CD8-positive, alpha-beta memory T cell (primary cell): ENCODE measurements at regions not wholly inside any gene's neighbourhood (a gene's known extent, or its start where the extent isn't known, plus 50 kb on each side); places are given as distances from the start of the nearest gene placed in this dataset.
"Not testable (repeated sequence)": the region's sequence is repeated elsewhere in the genome, so short reads cannot be mapped to it uniquely, and the experiment has no call there.

Source experiments
- CTCF ChIA-PET: fragments of 350-600 bp; sonication (Branson Sonifier 250); formaldehyde crosslinking; loops from one replicate; lab custom pipeline; 2021; ENCODE audit warnings: antibody characterized with exemption; lab: Charles Lee
- POLR2A ChIA-PET: fragments of 350-600 bp; sonication (Branson Sonifier 250); formaldehyde crosslinking; loops from one replicate; lab custom pipeline; 2021; ENCODE audit warnings: antibody characterized with exemption; lab: Charles Lee
- DNase-seq, 5 donors: peaks; one replicate each; pipeline versions ENCODE4 v3.0.0 to v3.0.0-alpha.2; 2020 to 2022; ENCODE audit warnings: mixed read lengths in 1 of 5
- H3K27ac ChIP-seq: one replicate; pipeline ENCODE4 v1.7.0; 2013; ENCODE audit warnings: low read depth, mild to moderate bottlenecking, low read length, moderate library complexity
- H3K27me3 ChIP-seq: 2 replicates; pipeline ENCODE4 v1.7.0; 2013; ENCODE audit warnings: low read length, mild to moderate bottlenecking; ENCODE audit not compliant: insufficient read depth, poor library complexity, severe bottlenecking
- H3K36me3 ChIP-seq: 2 replicates; pipeline ENCODE4 v1.7.0; 2013; ENCODE audit warnings: mild to moderate bottlenecking, low read length, moderate library complexity; ENCODE audit not compliant: insufficient read depth
- H3K4me1 ChIP-seq: 2 replicates; pipeline ENCODE4 v1.7.0; 2013; ENCODE audit warnings: mild to moderate bottlenecking, low read length, moderate library complexity; ENCODE audit not compliant: insufficient read depth
- H3K4me3 ChIP-seq: 2 replicates; pipeline ENCODE4 v1.7.0; 2013; ENCODE audit warnings: mild to moderate bottlenecking, low read length
- H3K9me3 ChIP-seq: 2 replicates; pipeline ENCODE4 v1.7.0; 2013; ENCODE audit warnings: mild to moderate bottlenecking, low read length
- H3K27ac Mint-ChIP-seq, 8 donors: one replicate each; pipeline ENCODE4 v1.8.0; 2020 to 2021; ENCODE audit warnings: mixed read lengths in 8 of 8, mild to moderate bottlenecking in 6 of 8, inconsistent platforms in 3 of 8, moderate library complexity in 3 of 8
- H3K27me3 Mint-ChIP-seq, 2 donors: one replicate each; pipeline ENCODE4 v1.8.0; 2020 to 2021; ENCODE audit warnings: mixed read lengths in 2 of 2, mild to moderate bottlenecking in 1 of 2, moderate library complexity in 1 of 2
- H3K36me3 Mint-ChIP-seq, 3 donors: one replicate each; pipeline ENCODE4 v1.8.0; 2020 to 2021; ENCODE audit warnings: mixed read lengths in 3 of 3, inconsistent platforms in 1 of 3, mild to moderate bottlenecking in 1 of 3
- H3K4me1 Mint-ChIP-seq, 3 donors: one replicate each; pipeline ENCODE4 v1.8.0; 2020 to 2021; ENCODE audit warnings: mixed read lengths in 3 of 3, inconsistent platforms in 1 of 3, mild to moderate bottlenecking in 1 of 3
- H3K4me3 Mint-ChIP-seq, 7 donors: one replicate each; pipeline ENCODE4 v1.8.0; 2020 to 2021; ENCODE audit warnings: mixed read lengths in 7 of 7, mild to moderate bottlenecking in 6 of 7, moderate library complexity in 4 of 7, inconsistent platforms in 2 of 7
- H3K9me3 Mint-ChIP-seq, 5 donors: one replicate each; pipeline ENCODE4 v1.8.0; 2020 to 2022; ENCODE audit warnings: mixed read lengths in 5 of 5, mild to moderate bottlenecking in 3 of 5, moderate library complexity in 2 of 5, inconsistent platforms in 1 of 5

DNA sequence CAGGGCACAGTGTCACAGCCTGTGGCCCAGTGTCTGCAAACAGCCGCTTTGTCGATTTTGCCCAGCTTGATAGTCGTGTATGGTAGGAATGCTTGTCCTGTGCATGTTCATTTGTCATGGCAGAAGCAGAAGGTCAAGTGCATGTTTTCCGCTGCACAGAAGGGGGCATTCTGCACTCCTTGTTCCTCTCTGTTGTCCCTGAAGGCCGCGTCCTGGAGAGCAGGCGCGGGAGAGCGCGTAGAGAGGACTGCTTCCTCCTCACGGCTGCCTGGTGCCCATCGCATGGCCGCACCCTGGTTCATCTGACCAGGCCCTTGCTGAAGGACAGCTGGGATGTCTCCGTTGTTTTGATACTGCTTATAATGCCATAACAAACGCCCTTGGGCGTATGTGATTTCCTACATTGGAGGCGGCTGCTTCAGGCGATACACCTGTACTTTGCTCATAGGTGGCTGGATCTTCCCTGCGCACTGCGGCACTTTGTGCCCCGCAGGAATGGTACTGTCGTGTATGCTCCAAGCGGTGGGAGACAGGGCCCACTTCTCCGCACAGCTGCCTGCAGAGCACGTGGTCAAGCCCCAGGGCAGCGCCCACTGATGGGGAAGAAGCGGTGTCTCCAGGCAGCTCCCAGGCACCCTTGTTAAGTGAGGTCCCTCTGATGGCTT, 63.5 kb upstream of the LRPAP1 start:
- H3K36me3 Mint-ChIP-seq, H3K4me3 Mint-ChIP-seq, DNase-seq, H3K36me3 ChIP-seq, H3K4me1 Mint-ChIP-seq, H3K9me3 Mint-ChIP-seq, POLR2A ChIA-PET, H3K4me3 ChIP-seq, H3K27me3 ChIP-seq, CTCF ChIA-PET, H3K9me3 ChIP-seq, H3K27ac Mint-ChIP-seq, H3K27ac ChIP-seq, H3K4me1 ChIP-seq: not testable (repeated sequence)
- H3K27me3 Mint-ChIP-seq = peaks cover 3 to 30% of the 10 kb centered on the region in 2 donors

DNA sequence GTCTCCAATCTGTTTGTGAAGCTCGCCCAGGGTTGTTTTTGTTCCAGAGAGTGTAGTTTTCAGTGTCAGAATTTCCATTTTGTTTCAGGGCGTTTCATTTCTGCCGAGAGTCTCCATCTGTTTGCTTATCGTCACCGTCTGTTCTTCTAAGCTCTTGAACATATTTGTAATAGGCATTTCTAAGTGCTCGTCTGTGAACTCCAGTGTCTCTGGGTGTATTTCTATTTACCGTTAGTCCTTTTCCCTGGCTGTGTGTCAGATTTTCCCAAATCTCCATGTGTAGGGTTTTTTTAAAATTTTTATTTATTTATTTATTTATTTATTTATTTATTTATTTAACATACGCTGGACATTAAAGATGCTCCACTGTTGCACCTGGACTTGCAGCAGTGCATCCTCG, 62.5 kb upstream of the LRPAP1 start:
- H3K4me1 Mint-ChIP-seq, H3K9me3 Mint-ChIP-seq, DNase-seq, H3K4me1 ChIP-seq, CTCF ChIA-PET, H3K36me3 Mint-ChIP-seq, H3K4me3 Mint-ChIP-seq, H3K27me3 ChIP-seq, H3K27ac ChIP-seq, POLR2A ChIA-PET, H3K9me3 ChIP-seq, H3K27ac Mint-ChIP-seq, H3K36me3 ChIP-seq, H3K4me3 ChIP-seq: not testable (repeated sequence)
- H3K27me3 Mint-ChIP-seq = peaks cover 3 to 30% of the 10 kb centered on the region in 2 donors

DNA sequence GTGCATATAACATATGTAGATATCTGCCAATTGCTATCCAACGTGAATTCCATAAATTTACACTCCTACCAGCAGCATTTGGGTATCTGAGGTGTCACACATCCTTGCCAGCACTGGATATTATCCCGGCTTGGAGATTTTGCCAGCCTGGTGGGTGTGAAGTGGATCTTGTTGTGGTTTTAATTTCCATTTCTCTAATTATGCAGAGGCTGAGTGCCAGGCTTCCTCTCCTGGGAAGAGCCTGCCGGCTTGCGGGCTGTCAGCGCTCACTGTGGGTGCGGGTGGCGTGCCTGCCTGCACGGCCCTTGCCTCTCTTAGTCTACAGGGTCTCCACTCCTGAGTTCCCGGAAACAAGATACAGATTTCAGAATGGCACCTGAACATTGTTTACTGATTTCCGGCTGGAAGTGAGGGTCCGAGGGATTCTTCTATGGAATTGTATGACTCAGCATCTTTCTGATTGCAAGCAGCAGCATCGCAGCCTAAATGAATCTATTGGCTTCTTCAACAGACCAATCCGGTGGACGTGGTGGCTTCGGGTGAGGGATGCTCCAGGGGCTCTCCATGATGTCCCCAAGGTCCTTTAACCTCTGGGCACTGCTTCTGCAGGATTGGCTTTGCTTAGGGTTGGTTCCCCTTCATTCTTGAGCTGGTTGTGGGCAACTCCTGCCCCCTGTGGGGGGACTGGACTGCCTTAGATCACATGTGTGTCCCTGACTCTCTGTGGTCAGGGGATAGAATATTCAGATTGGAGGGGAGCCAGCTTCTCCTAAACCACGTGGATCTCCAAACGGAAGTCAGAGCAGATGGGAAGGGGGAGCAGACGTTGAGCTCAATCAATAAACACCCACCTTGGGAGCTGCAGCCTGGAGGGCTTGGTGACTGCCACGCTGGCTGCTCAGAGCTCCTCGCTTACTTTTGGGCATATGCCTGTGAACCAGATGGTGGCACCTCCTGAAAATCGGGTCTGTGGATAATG, 58.0 kb upstream of the LRPAP1 start:
- H3K27ac ChIP-seq, H3K36me3 ChIP-seq, H3K9me3 ChIP-seq, H3K4me1 Mint-ChIP-seq, H3K27ac Mint-ChIP-seq, POLR2A ChIA-PET, H3K9me3 Mint-ChIP-seq, CTCF ChIA-PET, H3K4me3 ChIP-seq, DNase-seq, H3K4me1 ChIP-seq, H3K27me3 ChIP-seq, H3K36me3 Mint-ChIP-seq, H3K4me3 Mint-ChIP-seq: not testable (repeated sequence)
- peaks cover 3 to 21% of the 10 kb centered on the region in 2 donors for H3K27me3 Mint-ChIP-seq

DNA sequence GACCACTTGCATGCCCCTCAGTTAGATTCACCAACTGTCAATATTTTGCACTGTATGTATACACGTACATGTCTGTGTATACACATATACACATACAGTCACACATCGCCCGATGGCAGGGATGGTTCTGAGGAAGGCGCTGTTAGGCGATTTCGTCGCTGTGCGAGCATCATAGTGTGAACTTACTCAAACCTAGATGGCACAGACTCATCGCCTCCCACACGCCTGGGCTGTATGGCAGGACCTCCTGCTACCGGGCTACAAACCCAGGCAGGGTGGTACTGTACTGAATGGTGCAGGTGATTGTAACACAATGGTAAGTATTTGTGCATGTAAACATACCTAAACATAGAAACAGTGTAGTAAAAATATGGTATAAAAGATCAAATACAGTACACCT, 57.2 kb upstream of the LRPAP1 start:
- CTCF ChIA-PET, H3K27me3 ChIP-seq, H3K36me3 Mint-ChIP-seq, H3K4me3 Mint-ChIP-seq, H3K9me3 ChIP-seq, H3K4me1 ChIP-seq, POLR2A ChIA-PET, H3K4me1 Mint-ChIP-seq, H3K36me3 ChIP-seq, H3K9me3 Mint-ChIP-seq, H3K4me3 ChIP-seq, H3K27ac ChIP-seq, DNase-seq: not testable (repeated sequence)
- H3K27ac Mint-ChIP-seq = peak overlapping the region in 1 of 8 donors; percentile 4
- H3K27me3 Mint-ChIP-seq = peaks cover 3 to 17% of the 10 kb centered on the region in 2 donors

DNA sequence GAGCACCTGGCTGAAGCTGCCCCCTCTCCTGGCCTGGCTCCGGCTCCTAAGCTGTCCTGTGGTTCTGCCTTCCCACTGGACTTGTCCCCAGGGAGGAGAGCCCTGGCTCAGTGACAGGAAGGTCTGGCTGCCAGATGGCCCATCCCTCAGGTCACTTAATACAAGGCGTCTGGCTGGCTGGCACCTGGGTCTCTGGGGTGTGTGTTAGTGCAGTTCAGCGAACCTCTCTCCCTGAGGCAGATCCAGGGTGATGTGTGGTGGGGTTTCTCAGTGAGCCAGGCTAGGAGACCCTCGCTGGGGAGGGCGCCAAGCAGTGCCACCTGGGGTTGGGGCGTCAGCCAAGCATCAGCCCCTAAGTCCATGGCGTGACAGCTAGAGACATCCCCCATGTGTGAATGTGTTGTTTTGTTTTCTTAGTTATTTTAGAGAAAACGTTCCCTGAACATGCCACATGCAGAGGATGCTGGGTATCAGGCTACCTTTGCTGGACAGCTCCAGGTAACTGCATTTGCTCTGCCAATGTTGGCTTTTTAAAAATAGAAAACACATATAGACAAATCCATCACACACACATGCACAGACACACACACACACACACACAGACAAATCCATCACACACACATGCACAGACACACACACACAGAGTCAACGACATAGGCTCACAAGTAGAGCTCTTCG, 56.4 kb upstream of the LRPAP1 start:
- H3K4me3 ChIP-seq, DNase-seq, H3K4me1 Mint-ChIP-seq, H3K27ac ChIP-seq, H3K4me1 ChIP-seq, H3K9me3 Mint-ChIP-seq, POLR2A ChIA-PET, H3K4me3 Mint-ChIP-seq, H3K27me3 ChIP-seq, CTCF ChIA-PET, H3K9me3 ChIP-seq, H3K36me3 ChIP-seq, H3K36me3 Mint-ChIP-seq: not testable (repeated sequence)
- Mint-ChIP-seq H3K27me3 (peaks cover 3 to 13% of the 10 kb centered on the region in 2 donors), H3K27ac (peak overlapping the region in 1 of 8 donors; percentile 21)

DNA sequence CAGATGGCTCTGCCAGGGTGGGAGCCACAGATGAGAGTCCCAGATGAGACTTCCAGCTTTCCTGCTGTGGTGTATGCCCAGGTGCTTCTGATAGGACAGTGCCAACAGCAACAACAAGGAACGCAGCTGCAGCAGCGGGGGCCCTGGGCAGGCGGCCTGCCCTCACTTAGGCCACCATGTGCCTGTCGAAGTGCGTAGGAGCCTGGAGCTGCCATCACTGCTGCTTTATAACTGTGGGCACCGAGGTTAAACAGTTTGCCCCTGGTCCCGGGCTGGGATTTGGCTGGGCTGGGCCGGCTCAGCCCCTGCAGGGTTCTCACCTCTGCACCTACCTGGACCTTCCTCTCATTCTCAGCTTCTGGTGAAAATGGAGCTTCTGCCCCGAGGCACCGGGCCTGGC, 54.4 kb upstream of the LRPAP1 start:
- H3K27ac Mint-ChIP-seq, DNase-seq, H3K4me1 ChIP-seq, H3K36me3 ChIP-seq, H3K4me3 ChIP-seq, H3K36me3 Mint-ChIP-seq, H3K9me3 Mint-ChIP-seq, POLR2A ChIA-PET, H3K9me3 ChIP-seq, CTCF ChIA-PET, H3K27ac ChIP-seq, H3K4me3 Mint-ChIP-seq, H3K4me1 Mint-ChIP-seq, H3K27me3 Mint-ChIP-seq, H3K27me3 ChIP-seq: not testable (repeated sequence)

DNA sequence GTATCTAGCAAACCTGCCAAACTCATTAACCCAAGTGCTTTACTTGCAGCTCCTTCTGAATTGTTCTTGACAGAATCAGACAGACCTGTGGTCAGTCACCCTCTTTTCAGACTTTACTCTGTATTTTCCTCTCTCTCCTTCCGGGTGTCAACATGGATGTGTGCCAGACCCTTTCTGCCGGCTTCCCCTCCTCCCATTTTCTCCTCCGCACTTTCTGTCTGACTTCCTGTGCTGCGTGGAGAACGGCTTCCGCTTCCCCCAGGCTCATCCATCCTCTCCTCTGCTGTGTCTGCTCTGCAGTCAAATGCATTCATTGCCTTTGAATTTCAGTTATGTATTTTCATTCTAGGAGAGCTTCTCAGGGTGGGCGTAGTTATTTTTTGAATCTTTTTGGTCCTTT, 53.3 kb upstream of the LRPAP1 start:
- H3K4me1 ChIP-seq, H3K27me3 Mint-ChIP-seq, H3K9me3 ChIP-seq, H3K4me3 Mint-ChIP-seq, H3K27me3 ChIP-seq, DNase-seq, H3K36me3 Mint-ChIP-seq, H3K27ac ChIP-seq, H3K36me3 ChIP-seq, H3K9me3 Mint-ChIP-seq, POLR2A ChIA-PET, H3K4me1 Mint-ChIP-seq, H3K4me3 ChIP-seq, CTCF ChIA-PET: not testable (repeated sequence)
- H3K27ac Mint-ChIP-seq = peak overlapping the region in 3 of 8 donors; percentile 12 to 49 (median 14)

DNA sequence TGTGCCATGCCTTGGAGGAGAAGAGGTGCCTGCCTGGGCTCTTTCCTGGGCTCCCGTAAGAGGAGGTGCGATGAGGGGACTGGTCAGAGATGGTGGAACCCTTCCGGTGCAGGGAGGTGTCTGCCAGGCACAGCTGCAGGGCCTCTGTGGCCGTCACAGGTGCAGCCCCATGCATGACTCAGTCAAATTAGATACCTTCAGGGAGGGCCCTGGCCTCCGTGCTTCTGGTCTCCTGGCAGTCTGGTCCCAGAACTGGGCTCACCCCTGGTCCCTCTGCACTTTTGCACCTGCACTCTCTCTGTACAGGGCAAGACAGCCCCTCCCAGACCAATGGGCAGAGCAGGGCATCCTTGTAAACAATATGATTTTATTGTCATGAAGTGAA, 49.9 kb upstream of the LRPAP1 start:
- Mint-ChIP-seq H3K27ac (no peak overlapping the region), H3K9me3 (peaks cover 0 to 1% (median 0%) of the 10 kb centered on the region in 5 donors), H3K27me3 (peaks cover 3 to 10% of the 10 kb centered on the region in 2 donors), H3K4me1 (no peaks in the 10 kb centered on the region), H3K4me3 (no peak overlapping the region), H3K36me3 (no peaks in the 10 kb centered on the region)
- no peaks in the 10 kb centered on the region for H3K27me3 ChIP-seq
- no peaks in the 10 kb centered on the region for H3K9me3 ChIP-seq
- ChIA-PET POLR2A (no interaction called here), CTCF (no interaction called here)
- H3K36me3 ChIP-seq = no peaks in the 10 kb centered on the region
- H3K27ac ChIP-seq = no peak overlapping the region
- no peak overlapping the region for H3K4me3 ChIP-seq
- no peak for DNase-seq
- no peaks in the 10 kb centered on the region for H3K4me1 ChIP-seq
